ENCODE measurements at regions not wholly inside any gene's neighbourhood (a gene's known extent, or its start where the extent isn't known, plus 50 kb on each side); places are given as distances from the start of the nearest gene placed in this dataset.

DNA sequence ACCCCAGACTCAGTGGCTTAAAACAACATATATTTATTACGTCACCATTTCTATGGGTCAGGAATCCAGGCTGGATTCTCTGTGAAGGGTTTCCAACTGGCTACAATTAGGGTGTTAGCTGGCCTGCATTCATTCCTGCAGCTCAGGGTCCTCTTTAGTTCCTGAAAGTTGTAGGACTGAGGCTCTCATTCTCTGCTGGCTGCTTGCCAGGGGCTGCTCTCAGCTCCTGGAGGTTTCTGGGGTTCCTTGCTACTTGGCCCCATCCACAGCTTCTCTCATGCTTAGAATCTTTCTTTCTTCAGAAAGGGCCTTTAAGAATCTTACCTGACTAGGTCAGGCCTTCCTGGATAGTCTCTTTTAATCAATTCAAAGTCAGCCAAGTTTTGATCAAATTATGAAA is 424.6 kb downstream of the GADD45G start:
- no peak for DNase-seq
- Mint-ChIP-seq H3K36me3 (no peaks in the 10 kb centered on the region), H3K4me1 (peaks cover 17 to 25% (median 24%) of the 10 kb centered on the region in 3 donors), H3K27me3 (no peaks in the 10 kb centered on the region), H3K9me3 (no peaks in the 10 kb centered on the region), H3K4me3 (no peak overlapping the region), H3K27ac (peak overlapping the region in 2 of 6 donors; percentile 6 to 62)
- no peak for ATAC-seq (ENCODE audit: low read depth in 2 of 2)

DNA sequence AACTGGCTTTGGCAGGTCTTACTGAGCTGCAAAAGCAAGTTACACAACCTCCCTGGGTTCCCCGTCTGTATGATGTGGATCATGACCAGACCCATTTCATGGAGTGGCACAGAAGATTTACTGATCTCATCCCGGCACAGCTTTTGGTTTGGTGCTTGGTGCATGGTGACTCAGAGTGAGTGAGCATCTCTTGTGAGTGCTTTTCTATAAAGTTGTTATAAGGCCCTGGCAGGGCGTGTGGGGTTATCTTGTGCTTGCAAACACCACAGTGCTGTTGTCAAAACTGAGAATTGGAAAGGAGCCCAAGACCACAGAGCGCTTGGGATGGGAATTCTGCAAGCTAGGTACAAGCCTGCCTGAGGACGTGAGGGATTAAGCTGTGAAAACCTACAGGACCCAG is 425.2 kb downstream of the GADD45G start:
- Mint-ChIP-seq H3K27ac (no peak overlapping the region), H3K4me3 (peak overlapping the region in 1 of 8 donors; percentile 61), H3K36me3 (no peaks in the 10 kb centered on the region), H3K27me3 (no peaks in the 10 kb centered on the region), H3K9me3 (no peaks in the 10 kb centered on the region), H3K4me1 (peaks cover 11 to 19% (median 18%) of the 10 kb centered on the region in 3 donors)
- ATAC-seq (ENCODE audit: low read depth in 2 of 2) (no peak), DNase-seq (no peak)

GRCh38 chr9:90032296-90033027 is 427.6 kb downstream of the GADD45G start:
- Mint-ChIP-seq H3K27me3 (no peaks in the 10 kb centered on the region), H3K4me1 (peaks cover 0 to 6% (median 0%) of the 10 kb centered on the region in 3 donors), H3K9me3 (no peaks in the 10 kb centered on the region), H3K4me3 (no peak overlapping the region), H3K27ac (peak overlapping the region in 1 of 6 donors; percentile 20), H3K36me3 (no peaks in the 10 kb centered on the region)
- DNase-seq, result no peak
- no peak for ATAC-seq (ENCODE audit: low read depth in 2 of 2)

DNA sequence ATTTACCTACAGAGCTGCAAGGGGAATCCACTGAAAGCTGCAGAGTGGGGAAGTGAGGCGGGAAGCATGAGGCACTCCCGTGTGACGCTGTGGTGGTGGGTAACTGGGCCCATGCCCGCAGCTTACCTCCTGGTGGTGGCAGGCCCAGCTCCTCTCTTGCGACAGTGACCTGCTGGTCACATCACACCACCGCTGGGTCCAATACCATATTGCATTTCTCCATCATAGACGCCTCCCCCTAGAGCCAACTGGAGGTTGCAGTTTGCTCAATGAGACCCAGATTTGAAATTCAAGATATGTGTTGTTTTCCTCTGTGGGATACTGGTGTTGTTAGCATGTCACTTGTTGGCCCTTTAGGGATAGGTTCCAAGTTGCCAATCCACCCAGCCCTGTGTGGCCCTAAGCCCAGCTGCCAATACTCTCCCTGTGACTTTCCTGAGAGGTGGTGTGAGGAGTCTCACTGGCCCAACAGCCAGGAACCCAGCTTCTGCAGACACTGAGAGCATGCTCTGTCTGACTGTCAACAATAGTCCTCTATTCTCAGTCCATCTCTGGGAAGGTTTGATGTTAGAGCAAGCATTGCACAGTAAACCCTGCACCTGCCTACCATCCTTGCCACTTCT is 428.3 kb downstream of the GADD45G start:
- Mint-ChIP-seq H3K4me1 (peaks cover 0 to 9% (median 0%) of the 10 kb centered on the region in 3 donors), H3K27ac (no peak overlapping the region), H3K4me3 (no peak overlapping the region), H3K27me3 (no peaks in the 10 kb centered on the region), H3K9me3 (no peaks in the 10 kb centered on the region), H3K36me3 (no peaks in the 10 kb centered on the region)
- no peak for ATAC-seq (ENCODE audit: low read depth in 2 of 2)
- DNase-seq, result no peak

DNA sequence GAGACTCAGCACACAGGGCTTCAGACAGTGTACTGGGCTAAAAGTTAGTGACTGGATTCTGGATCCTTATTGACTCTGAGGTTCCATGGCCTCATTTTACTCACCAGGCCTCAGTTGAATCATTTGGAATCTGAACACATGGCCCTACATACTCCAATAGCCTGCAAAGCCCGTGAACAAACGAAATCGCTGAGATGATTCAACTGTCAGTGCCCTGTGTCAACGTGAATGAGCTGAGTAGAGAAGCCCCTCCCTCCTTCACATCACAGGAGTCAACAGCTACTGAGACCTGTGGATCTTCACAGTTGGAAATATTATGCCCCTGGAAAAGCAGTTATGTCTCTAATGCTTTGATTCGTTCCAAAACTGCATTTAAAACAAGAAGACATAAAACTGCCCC is 429.3 kb downstream of the GADD45G start:
- no peak overlapping the region for H3K27ac Mint-ChIP-seq
- ATAC-seq (ENCODE audit: low read depth in 2 of 2) (no peak), DNase-seq (no peak)
- H3K4me3 Mint-ChIP-seq, result no peak overlapping the region
- peaks cover 0 to 9% (median 0%) of the 10 kb centered on the region in 3 donors for H3K4me1 Mint-ChIP-seq
- H3K36me3 Mint-ChIP-seq, result no peaks in the 10 kb centered on the region
- H3K27me3 Mint-ChIP-seq, result no peaks in the 10 kb centered on the region
- H3K9me3 Mint-ChIP-seq, result no peaks in the 10 kb centered on the region

DNA sequence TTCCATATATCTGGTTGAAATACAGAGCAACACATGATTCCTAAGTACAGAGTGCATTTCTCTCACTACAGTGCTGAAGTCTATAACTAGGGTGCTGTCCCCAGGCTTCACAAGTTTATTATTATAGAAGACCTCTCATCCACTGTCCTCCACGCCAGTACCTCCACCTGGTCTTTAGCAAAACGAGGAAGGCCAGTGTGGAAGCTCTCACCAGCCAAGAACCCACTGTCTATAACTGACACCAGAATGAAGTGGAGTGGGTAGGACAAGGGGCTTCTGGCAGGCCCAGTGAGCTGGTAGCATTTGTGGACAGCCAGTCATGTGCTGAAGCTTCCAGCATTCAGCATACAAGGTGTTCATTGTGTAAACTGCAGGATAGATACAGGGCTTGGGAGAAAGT is 430.7 kb downstream of the GADD45G start:
- Mint-ChIP-seq H3K27ac (no peak overlapping the region), H3K4me1 (peaks cover 0 to 4% (median 0%) of the 10 kb centered on the region in 3 donors), H3K4me3 (no peak overlapping the region), H3K36me3 (peaks cover 0 to 1% of the 10 kb centered on the region in 2 donors), H3K27me3 (peaks cover 0 to 12% (median 0%) of the 10 kb centered on the region in 3 donors), H3K9me3 (no peaks in the 10 kb centered on the region)
- no peak for ATAC-seq (ENCODE audit: low read depth in 2 of 2)
- DNase-seq, result no peak

DNA sequence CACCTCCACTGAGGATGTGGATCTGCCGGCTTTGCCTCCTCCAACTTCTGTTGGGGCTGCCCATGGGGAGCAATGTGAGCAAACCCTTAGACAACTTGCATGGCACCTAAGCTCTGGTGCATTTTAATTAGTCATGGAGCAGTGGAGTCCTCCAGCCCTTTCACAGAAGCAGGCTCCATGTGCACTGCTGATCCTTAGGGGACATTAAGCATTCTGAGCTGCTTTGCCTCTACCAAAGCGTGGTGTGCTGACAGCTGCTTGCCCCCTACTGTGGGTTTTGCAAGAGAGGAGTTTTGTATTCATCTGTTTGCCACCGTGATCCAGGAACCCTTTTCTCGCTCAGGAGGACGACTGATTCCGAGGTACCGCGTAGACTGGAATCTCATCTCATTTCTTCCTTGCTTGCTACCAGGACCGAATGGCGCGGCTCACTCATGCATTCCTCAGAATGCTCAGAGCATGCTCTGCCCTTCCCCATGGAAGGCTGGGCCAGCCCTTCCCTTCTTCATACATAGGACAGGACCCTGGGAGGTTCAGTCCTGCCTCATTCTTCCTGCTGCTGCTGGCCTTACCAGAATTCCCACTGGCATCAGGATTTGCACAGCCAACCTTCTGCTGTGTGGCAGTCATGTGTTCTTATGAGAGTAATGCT is 432.5 kb downstream of the GADD45G start:
- Mint-ChIP-seq H3K4me1 (peaks cover 0 to 4% (median 0%) of the 10 kb centered on the region in 3 donors), H3K27me3 (peaks cover 0 to 13% (median 0%) of the 10 kb centered on the region in 3 donors), H3K36me3 (peaks cover 0 to 7% of the 10 kb centered on the region in 2 donors), H3K9me3 (peaks cover 0 to 3% (median 0%) of the 10 kb centered on the region in 7 donors), H3K4me3 (no peak overlapping the region), H3K27ac (peak overlapping the region in 1 of 6 donors; percentile 74)
- DNase-seq (no peak), ATAC-seq (ENCODE audit: low read depth in 2 of 2) (no peak)

GRCh38 chr9:90038763-90039162 is 434.0 kb downstream of the GADD45G start:
- Mint-ChIP-seq H3K27me3 (peaks cover 0 to 13% (median 0%) of the 10 kb centered on the region in 3 donors), H3K9me3 (peaks cover 0 to 3% (median 0%) of the 10 kb centered on the region in 7 donors), H3K4me3 (no peak overlapping the region), H3K4me1 (peaks cover 0 to 4% (median 0%) of the 10 kb centered on the region in 3 donors), H3K27ac (no peak overlapping the region), H3K36me3 (peaks cover 0 to 7% of the 10 kb centered on the region in 2 donors)
- ATAC-seq (ENCODE audit: low read depth in 2 of 2) (no peak), DNase-seq (no peak)

- Mint-ChIP-seq H3K9me3 (peaks cover 0 to 11% (median 3%) of the 10 kb centered on the region in 7 donors), H3K27ac (peak overlapping the region in 1 of 6 donors; percentile 24), H3K4me3 (no peak overlapping the region), H3K36me3 (peaks cover 4 to 15% of the 10 kb centered on the region in 2 donors), H3K27me3 (peaks cover 0 to 13% (median 0%) of the 10 kb centered on the region in 3 donors), H3K4me1 (peaks cover 0 to 3% (median 0%) of the 10 kb centered on the region in 3 donors)
- ATAC-seq (ENCODE audit: low read depth in 2 of 2) (no peak), DNase-seq (no peak)
These were observed 439.5 kb downstream of the GADD45G start for GRCh38 chr9:90044263-90044662.

- Mint-ChIP-seq H3K27ac (no peak overlapping the region), H3K36me3 (peaks cover 4 to 15% of the 10 kb centered on the region in 2 donors), H3K4me1 (peaks cover 0 to 3% (median 0%) of the 10 kb centered on the region in 3 donors), H3K4me3 (no peak overlapping the region), H3K27me3 (peaks cover 0 to 8% (median 0%) of the 10 kb centered on the region in 3 donors), H3K9me3 (peaks cover 0 to 11% (median 3%) of the 10 kb centered on the region in 7 donors)
- DNase-seq, result no peak
- ATAC-seq (ENCODE audit: low read depth in 2 of 2), result no peak
These were observed 439.9 kb downstream of the GADD45G start for GRCh38 chr9:90044710-90045151.

- H3K27ac Mint-ChIP-seq, result peak overlapping the region in 1 of 6 donors; percentile 53
- no peak overlapping the region for H3K4me3 Mint-ChIP-seq
- no peak for ATAC-seq (ENCODE audit: low read depth in 2 of 2)
- H3K27me3 Mint-ChIP-seq, result no peaks in the 10 kb centered on the region
- H3K4me1 Mint-ChIP-seq, result peaks cover 0 to 3% (median 0%) of the 10 kb centered on the region in 3 donors
- peaks cover 0 to 11% (median 3%) of the 10 kb centered on the region in 7 donors for H3K9me3 Mint-ChIP-seq
- H3K36me3 Mint-ChIP-seq, result peaks cover 4 to 8% of the 10 kb centered on the region in 2 donors
- no peak for DNase-seq
These were observed 441.6 kb downstream of the GADD45G start for GRCh38 chr9:90046317-90046861.

GRCh38 chr9:90047828-90048227 is 443.0 kb downstream of the GADD45G start:
- Mint-ChIP-seq H3K4me1 (peaks cover 0 to 3% (median 0%) of the 10 kb centered on the region in 3 donors), H3K4me3 (no peak overlapping the region), H3K36me3 (peaks cover 4 to 8% of the 10 kb centered on the region in 2 donors), H3K27ac (no peak overlapping the region), H3K9me3 (peaks cover 0 to 11% (median 3%) of the 10 kb centered on the region in 7 donors), H3K27me3 (peaks cover 0 to 7% (median 3%) of the 10 kb centered on the region in 3 donors)
- DNase-seq, result no peak
- ATAC-seq (ENCODE audit: low read depth in 2 of 2), result no peak

GRCh38 chr9:90052366-90052765 is 447.6 kb downstream of the GADD45G start:
- H3K36me3 Mint-ChIP-seq, result peaks cover 13 to 26% of the 10 kb centered on the region in 2 donors
- peaks cover 19 to 38% (median 31%) of the 10 kb centered on the region in 3 donors for H3K27me3 Mint-ChIP-seq
- no peak overlapping the region for H3K4me3 Mint-ChIP-seq
- peaks cover 0 to 4% (median 0%) of the 10 kb centered on the region in 3 donors for H3K4me1 Mint-ChIP-seq
- no peak overlapping the region for H3K27ac Mint-ChIP-seq
- ATAC-seq (ENCODE audit: low read depth in 2 of 2) (no peak), DNase-seq (no peak)
- peaks cover 8 to 31% (median 13%) of the 10 kb centered on the region in 7 donors for H3K9me3 Mint-ChIP-seq
